ENCODE measurements at regions not wholly inside any gene's neighbourhood (a gene's known extent, or its start where the extent isn't known, plus 50 kb on each side); places are given as distances from the start of the nearest gene placed in this dataset.

- no peaks in the 10 kb centered on the region for H3K79me2 ChIP-seq (ENCODE audit: control insufficient read depth, insufficient read depth, low read length)
- H3K4me2 ChIP-seq (ENCODE audit: extremely low read depth, insufficient read depth, low read length): no peak overlapping the region
- H4K20me1 ChIP-seq (ENCODE audit: control insufficient read depth, extremely low read depth, insufficient read depth, low read length): no peaks in the 10 kb centered on the region
- no peaks in the 10 kb centered on the region for H3K4me1 ChIP-seq (ENCODE audit: control insufficient read depth, extremely low read depth, insufficient read depth, low read length)
- no peak overlapping the region for H2AFZ ChIP-seq (ENCODE audit: low read length)
- no peaks in the 10 kb centered on the region for H3K27me3 ChIP-seq (ENCODE audit: control insufficient read depth, insufficient read depth, low read length)
- H3K4me3 ChIP-seq (replicated peaks in 1 of 4; ENCODE audit: control extremely low read depth in 1 of 4, insufficient read depth in 1 of 4, low read depth in 3 of 4, low read length in 4 of 4): no peak overlapping the region
- TF ChIP-seq CTCF (conservative IDR thresholded peaks at IDR 0.05 in 1 of 2, IDR thresholded peaks at IDR 0.05 in 1 of 2; ENCODE audit: low read depth in 1 of 2, low read length in 2 of 2) (no peak), EZH2 (IDR thresholded peaks at IDR 0.05; ENCODE audit: low read length, missing control alignments) (no peak)
- no peak for DNase-seq (ENCODE audit: low read depth in 2 of 2)
- H3K27ac ChIP-seq (ENCODE audit: insufficient read depth, low read length): no peak overlapping the region
- no peaks in the 10 kb centered on the region for H3K9me3 ChIP-seq (ENCODE audit: control insufficient read depth, insufficient read depth, low read depth, low read length)
- no peaks in the 10 kb centered on the region for H3K36me3 ChIP-seq (ENCODE audit: control insufficient read depth, insufficient read depth, low read length)
- H3K9ac ChIP-seq (ENCODE audit: insufficient read depth, low read length): no peak overlapping the region
Measured at GRCh38 chr15:87167706-87168105, 1088.0 kb downstream of the AGBL1 start.

GRCh38 chr15:87167055-87167454 is 1087.4 kb downstream of the AGBL1 start:
- H4K20me1 ChIP-seq (ENCODE audit: control insufficient read depth, extremely low read depth, insufficient read depth, low read length): no peaks in the 10 kb centered on the region
- no peak overlapping the region for H3K9ac ChIP-seq (ENCODE audit: insufficient read depth, low read length)
- TF ChIP-seq CTCF (conservative IDR thresholded peaks at IDR 0.05 in 1 of 2, IDR thresholded peaks at IDR 0.05 in 1 of 2; ENCODE audit: low read depth in 1 of 2, low read length in 2 of 2) (no peak), EZH2 (IDR thresholded peaks at IDR 0.05; ENCODE audit: low read length, missing control alignments) (no peak)
- no peak overlapping the region for H3K27ac ChIP-seq (ENCODE audit: insufficient read depth, low read length)
- H3K4me3 ChIP-seq (replicated peaks in 1 of 4; ENCODE audit: control extremely low read depth in 1 of 4, insufficient read depth in 1 of 4, low read depth in 3 of 4, low read length in 4 of 4): no peak overlapping the region
- no peaks in the 10 kb centered on the region for H3K79me2 ChIP-seq (ENCODE audit: control insufficient read depth, insufficient read depth, low read length)
- H3K27me3 ChIP-seq (ENCODE audit: control insufficient read depth, insufficient read depth, low read length): no peaks in the 10 kb centered on the region
- H2AFZ ChIP-seq (ENCODE audit: low read length): no peak overlapping the region
- no peaks in the 10 kb centered on the region for H3K9me3 ChIP-seq (ENCODE audit: control insufficient read depth, insufficient read depth, low read depth, low read length)
- no peaks in the 10 kb centered on the region for H3K4me1 ChIP-seq (ENCODE audit: control insufficient read depth, extremely low read depth, insufficient read depth, low read length)
- H3K36me3 ChIP-seq (ENCODE audit: control insufficient read depth, insufficient read depth, low read length): no peaks in the 10 kb centered on the region
- peak in 1 of 2 donors; percentile 74 for DNase-seq (ENCODE audit: low read depth in 2 of 2)
- H3K4me2 ChIP-seq (ENCODE audit: extremely low read depth, insufficient read depth, low read length): no peak overlapping the region

GRCh38 chr15:87155771-87156170 is 1076.1 kb downstream of the AGBL1 start:
- Histone ChIP-seq H3K4me3 (replicated peaks in 1 of 4; ENCODE audit: control extremely low read depth in 1 of 4, insufficient read depth in 1 of 4, low read depth in 3 of 4, low read length in 4 of 4) (no peak overlapping the region), H3K36me3 (ENCODE audit: control insufficient read depth, insufficient read depth, low read length) (no peaks in the 10 kb centered on the region), H4K20me1 (ENCODE audit: control insufficient read depth, extremely low read depth, insufficient read depth, low read length) (no peaks in the 10 kb centered on the region), H3K79me2 (ENCODE audit: control insufficient read depth, insufficient read depth, low read length) (no peaks in the 10 kb centered on the region), H3K27me3 (ENCODE audit: control insufficient read depth, insufficient read depth, low read length) (no peaks in the 10 kb centered on the region), H3K9ac (ENCODE audit: insufficient read depth, low read length) (no peak overlapping the region), H3K4me2 (ENCODE audit: extremely low read depth, insufficient read depth, low read length) (no peak overlapping the region), H3K9me3 (ENCODE audit: control insufficient read depth, insufficient read depth, low read depth, low read length) (no peaks in the 10 kb centered on the region), H3K4me1 (ENCODE audit: control insufficient read depth, extremely low read depth, insufficient read depth, low read length) (no peaks in the 10 kb centered on the region), H2AFZ (ENCODE audit: low read length) (no peak overlapping the region), H3K27ac (ENCODE audit: insufficient read depth, low read length) (no peak overlapping the region)
- DNase-seq (ENCODE audit: low read depth in 2 of 2): peak in 1 of 2 donors; percentile 50
- no peak for TF ChIP-seq EZH2 (IDR thresholded peaks at IDR 0.05; ENCODE audit: low read length, missing control alignments)
- TF ChIP-seq CTCF (conservative IDR thresholded peaks at IDR 0.05 in 1 of 2, IDR thresholded peaks at IDR 0.05 in 1 of 2; ENCODE audit: low read depth in 1 of 2, low read length in 2 of 2): no peak
